ENCODE measurements at regions not wholly inside any gene's neighbourhood (a gene's known extent, or its start where the extent isn't known, plus 50 kb on each side); places are given as distances from the start of the nearest gene placed in this dataset.

DNA sequence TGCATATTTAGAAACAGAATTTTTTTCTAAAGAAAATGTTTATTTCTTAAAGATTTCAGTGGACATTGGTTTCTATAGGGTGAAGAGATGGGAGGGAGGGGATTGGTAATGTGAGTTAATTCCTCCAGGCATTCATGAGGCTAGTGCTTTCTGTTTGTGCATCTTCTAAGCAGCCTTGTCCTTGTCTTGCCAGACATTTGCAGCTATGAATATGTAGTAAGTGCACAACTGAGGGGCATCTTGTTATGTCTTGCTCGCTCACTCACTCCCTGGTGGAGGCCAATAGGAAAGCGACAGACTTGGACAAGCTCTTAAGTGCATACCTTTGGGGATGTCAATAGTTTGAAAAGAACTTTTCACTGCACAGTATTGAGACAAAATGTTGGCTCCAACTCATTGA is 92.5 kb upstream of the ATP10A start:
- ATAC-seq: no peak
- intact Hi-C loops (cut with micrococcal nuclease): no loop called here
- DNase-seq: no peak

DNA sequence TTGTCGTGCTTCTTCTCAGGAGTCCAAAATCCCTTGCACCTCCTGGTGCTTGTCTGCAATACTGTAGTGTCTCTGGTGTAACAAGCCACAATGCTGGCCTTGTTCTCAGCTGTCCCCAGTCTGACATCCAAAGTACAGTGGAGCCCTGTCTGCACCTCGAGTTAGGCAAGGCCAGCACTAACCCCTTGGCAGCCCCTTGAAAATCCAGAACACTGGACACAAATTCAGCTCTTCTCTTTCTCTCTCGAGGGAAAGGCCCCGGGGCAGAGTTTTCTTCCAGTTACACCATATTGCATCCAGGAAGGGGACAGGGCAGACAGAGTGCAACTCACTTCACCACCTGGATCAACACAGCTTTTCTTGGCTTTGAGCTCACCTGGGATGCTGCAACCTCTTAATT is 91.3 kb upstream of the ATP10A start:
- no peak for ATAC-seq

DNA sequence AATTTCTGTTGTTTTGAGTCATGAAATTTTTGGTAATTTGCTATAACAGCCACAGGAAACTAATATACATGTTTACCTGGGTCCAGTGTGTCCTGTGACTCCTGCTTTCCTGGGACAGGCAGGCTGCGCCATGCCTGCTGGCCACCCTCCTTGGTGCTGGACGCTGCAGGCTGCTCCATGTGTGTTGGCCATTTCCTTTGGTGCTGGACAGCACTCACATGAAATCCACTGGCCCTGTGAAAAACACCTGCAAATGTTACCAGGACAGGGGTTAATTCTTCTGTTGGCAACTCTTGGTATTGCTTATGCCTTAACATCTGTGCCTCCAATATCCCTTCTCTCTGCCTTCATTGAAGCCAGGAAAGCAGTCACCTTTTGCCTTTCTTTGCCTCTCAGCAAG is 86.9 kb upstream of the ATP10A start:
- DNase-seq (no peak), ATAC-seq (no peak)
- intact Hi-C loops (cut with micrococcal nuclease): no loop called here

More for the DNA sequence above, 91.3 kb upstream of the ATP10A start:
- DNase-seq: no peak
- intact Hi-C loops (cut with micrococcal nuclease): no loop called here

DNA sequence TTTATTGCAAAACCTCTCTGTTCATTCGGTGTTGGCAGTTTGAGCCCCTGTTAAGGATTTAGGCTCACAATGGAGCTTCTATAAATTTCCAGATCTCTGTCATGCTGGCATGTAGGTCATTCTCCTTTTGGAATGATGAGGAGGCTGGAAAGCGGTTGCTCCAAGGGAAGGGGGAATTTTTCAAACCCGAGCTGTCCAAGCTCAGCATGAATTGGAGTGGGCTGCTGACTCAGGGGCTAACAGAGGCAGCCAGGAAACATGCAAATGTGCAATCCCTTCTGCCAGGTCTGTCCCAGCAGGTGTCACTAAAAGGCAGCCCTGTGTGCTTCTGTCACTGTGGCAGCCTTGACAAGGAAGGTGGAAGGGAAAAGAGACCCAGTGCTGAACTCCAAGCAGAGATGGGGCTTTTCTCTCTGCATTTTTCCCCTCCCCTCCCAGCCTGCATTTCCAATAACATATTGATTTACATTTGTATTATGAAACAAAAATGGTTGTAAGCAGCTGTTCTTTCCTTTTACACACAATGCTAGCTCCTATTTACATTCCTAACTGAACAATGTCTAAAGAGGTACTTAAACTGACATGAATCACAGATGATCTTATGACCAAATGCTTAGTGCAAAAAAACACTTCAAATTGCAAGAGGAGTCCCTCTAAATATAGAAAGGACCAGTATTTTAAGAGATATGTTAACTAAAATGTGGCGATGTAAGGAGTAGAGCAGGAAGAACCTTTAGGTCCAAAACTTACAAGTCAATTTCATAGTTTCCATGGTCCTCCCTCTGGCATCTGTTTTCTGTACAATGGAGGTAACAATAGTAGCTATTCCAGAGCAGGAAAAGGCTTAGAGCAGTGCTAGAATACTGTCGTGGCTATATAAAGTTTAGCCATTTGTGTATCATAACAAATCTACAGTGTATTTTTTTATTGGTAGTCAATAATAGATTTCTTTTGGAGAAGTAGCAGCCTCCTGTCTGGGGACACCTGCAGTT is 84.5 kb upstream of the ATP10A start:
- ATAC-seq: no peak
- DNase-seq: no peak
- intact Hi-C loops (cut with micrococcal nuclease): no loop called here

DNA sequence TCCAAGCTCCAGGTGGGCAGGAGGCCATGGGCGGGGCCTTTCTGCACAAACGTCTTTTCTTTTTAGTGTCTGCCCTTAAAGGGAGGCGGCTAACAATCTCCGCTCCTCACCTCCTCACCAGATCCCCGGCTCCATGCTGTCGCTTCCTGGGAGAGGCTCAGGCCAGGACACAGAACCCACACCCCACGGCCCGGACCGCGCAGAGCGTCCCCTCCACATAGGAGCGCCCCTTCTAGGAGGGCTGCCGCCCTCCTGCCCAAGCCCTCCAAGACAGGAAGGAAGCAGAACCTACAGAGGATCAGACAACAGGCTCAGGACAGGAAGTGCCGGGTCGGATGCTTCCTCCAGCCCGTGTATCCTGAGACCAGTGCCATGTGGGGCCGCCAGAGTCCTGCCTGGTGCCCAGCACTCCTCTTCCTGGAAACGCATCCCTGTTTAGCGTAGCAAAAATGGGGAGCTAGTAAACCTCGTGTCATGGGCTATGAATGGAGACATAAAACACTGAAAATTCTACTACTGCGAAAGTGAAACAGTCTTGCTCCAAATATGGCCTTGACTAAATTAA is 83.2 kb upstream of the ATP10A start:
- ATAC-seq (no peak), DNase-seq (no peak)
- intact Hi-C loops (cut with micrococcal nuclease): no loop called here

DNA sequence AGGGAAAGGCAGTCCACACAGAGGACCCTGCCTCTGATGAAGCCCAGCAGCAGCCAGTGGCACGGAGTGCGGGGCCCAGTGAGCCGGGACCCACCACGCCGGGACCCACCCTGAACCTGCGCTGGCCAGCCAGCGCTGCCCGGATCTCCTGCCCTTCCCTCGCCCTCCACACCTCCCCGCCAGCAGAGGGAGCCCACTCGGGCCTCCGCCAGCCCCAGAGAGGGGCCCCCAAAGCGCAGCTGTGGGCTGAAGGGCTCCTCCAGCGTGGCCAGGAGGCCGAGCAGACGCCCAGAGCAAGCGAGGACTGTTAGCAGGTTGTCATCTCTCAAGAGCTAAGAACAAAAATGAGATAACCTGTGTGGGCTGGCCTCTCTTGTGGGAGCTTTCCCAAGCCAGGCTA is 81.3 kb upstream of the ATP10A start:
- ATAC-seq: no peak
- no peak for DNase-seq
- intact Hi-C loops (cut with micrococcal nuclease): no loop called here

DNA sequence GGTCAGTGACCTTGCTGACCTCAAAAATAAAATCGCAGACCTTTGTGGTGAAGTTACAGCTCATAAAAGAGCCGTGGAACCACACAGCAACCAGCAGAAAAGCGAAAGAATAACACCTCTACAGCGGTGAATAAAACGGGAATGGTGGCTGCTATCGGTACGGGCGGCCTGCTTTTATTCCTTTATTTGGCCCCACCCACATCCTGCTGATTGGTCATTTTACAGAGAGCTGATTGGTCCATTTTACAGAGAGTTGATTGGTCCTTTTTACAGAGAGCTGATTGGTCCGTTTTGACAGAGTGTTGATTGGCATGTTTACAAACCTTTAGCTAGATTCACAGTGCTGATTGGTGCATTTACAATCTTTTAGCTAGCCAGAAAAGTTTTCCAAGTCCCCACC is 80.7 kb upstream of the ATP10A start:
- ATAC-seq (no peak), DNase-seq (no peak)
- intact Hi-C loops (cut with micrococcal nuclease): no loop called here

DNA sequence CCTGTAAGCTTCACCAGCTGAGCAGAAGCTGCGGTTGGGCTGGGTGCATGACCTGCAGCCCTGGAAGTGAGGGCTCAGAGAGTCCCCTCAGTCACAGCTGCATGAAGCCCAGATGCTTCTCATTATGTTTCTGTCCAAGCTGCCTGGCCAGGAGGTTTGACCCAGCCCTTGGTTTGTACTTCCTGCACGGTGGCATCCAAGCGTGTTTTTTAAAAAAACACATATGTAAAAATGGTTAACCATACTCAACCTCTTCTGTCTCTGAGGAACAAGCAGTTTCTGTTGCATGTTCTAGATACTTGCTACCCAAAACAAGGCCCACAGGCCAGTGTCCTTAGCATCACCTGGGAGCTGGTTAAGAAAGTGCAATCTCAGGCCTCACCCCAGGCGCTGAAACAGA is 76.0 kb upstream of the ATP10A start:
- intact Hi-C loops (cut with micrococcal nuclease): no loop called here
- ATAC-seq (no peak), DNase-seq (no peak)

DNA sequence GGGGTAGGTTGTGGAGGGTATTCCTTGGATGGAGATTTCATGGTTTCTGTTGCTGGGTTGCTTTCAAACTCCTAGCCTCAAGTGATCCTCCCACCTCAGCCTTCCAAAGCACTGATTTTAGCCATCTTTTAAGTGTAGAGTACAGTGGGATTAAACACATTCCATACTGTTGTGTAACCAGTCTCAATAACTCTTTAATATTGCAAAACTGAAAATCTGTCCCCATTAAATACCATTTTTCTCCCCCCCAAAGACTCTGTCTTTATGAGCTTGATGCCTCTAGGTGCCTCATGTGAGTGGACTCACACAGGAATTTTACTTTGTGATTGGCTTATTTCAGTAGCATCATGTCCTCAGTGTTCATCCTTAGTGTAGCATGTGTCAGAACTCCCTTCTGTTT is 74.7 kb upstream of the ATP10A start:
- no peak for ATAC-seq
- intact Hi-C loops (cut with micrococcal nuclease): no loop called here
- no peak for DNase-seq

DNA sequence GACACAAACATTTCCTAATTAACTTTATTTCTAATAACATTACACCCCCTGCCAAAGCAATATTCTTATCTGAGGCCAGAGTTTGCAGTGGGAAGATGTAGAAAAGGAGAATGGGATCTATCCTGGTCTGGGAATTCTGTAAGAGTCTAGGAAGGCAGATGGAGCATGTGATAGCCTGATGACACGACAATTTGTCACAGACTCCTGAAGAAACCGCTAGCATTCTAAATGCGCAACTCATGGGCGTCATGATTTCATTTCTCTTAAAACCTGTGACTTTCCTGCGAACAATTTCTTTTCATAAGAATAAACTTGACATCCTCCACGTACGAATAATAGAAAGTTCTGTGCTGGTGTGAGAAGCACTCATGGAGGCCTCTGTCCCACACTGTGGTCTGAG is 72.9 kb upstream of the ATP10A start:
- DNase-seq (no peak), ATAC-seq (no peak)
- intact Hi-C loops (cut with micrococcal nuclease): no loop called here

DNA sequence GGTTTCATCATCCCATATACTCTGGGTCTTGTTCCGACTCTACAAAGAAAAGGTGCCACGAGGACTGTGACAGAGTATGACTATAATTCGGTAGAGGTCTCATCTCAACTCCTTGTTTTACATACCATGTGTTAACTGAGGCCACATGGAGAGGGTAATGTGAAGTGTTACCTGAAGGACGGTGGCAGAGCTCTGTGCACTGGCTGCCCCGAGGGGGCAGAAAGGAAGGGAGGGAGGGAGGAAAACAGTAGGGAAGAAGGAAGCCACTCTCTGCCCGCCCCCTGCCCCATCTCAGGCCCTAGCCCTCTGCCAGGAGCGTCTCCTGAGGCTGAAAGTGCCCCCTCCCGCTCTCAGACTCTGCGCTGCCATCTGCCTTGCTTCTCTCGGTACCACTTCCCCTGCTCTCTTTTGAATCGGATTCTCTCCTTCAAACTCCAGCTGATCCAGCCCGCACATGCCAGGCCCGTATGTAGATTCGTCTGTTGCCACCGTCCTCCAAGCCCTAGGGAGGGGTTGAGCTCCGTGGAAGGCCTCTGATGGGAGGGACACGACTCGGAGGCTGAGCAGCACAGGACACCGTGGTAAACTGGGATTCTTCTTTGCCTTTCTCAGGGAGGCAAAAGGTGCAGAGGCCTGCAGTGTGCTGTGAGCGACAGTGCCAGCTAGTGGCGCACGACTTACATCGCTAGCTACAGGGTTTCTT is 70.5 kb upstream of the ATP10A start:
- intact Hi-C loops (cut with micrococcal nuclease): no loop called here
- DNase-seq (peak; percentile 81), ATAC-seq (peak; percentile 94)

DNA sequence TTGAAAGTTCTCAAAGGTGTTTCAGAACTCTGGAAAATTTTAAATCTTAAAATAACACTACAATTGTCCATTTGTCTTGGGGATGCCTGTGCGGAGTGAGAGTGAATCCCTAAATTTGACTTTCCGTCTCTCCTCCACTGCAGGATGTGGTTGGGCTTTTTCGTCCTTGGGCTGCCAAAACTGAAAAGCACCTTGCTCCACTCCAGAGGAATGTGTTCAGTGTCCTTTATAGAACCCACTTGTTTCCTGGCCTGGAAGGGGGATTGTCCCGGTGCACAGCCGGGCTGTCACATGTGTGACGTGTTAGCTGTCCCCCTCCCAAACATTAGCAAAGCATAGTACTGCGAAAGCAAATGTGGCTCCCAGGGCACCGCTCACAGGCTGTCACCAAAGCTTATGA is 69.6 kb upstream of the ATP10A start:
- intact Hi-C loops (cut with micrococcal nuclease): no loop called here
- DNase-seq (no peak), ATAC-seq (peak; percentile 25)

DNA sequence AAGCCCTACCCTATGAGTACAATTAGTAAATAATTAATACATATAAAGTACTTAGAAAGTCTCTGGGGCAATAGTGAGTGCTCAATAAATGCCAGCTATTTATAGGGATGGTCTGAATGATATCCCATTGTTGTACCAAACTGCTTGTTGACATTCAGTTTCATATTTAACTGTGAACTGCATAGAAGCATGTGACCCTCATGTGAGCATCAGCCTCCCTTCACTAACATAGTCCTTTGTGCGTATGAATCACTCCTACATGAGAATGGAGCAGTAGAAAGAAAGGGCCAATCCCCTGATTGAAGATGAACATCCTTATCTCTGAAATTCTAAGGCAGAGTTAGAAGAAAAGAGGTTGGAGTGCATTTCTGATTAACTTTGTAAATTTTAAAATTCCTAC is 68.7 kb upstream of the ATP10A start:
- intact Hi-C loops (cut with micrococcal nuclease): no loop called here
- ATAC-seq (no peak), DNase-seq (no peak)

DNA sequence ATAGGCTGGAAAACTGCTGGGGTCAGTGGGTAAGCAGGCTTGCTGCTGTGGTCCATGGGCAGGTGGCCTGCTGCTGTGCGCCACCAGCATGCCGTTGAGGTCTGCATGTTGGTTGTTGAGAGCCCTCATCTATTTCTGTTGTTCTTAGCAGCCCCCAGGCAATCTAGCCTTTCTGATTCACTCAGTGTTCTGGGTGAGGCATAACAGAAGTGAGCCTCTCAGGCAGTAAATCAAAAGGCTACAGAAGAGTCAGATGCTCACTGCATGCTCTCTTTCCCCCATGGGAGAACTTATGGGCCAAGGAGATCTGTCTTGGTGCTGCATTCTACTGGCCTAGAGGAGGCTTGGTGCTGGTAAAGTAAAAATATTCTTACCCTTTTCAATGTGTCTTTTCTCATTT is 67.8 kb upstream of the ATP10A start:
- DNase-seq: no peak
- intact Hi-C loops (cut with micrococcal nuclease): no loop called here
- no peak for ATAC-seq
